H1 (cell line): ENCODE measurements at regions not wholly inside any gene's neighbourhood (a gene's known extent, or its start where the extent isn't known, plus 50 kb on each side); places are given as distances from the start of the nearest gene placed in this dataset.

ENCODE experiments used
- BRCA1 ChIP-seq: IDR thresholded peaks from 2 replicates; pipeline ENCODE4 v1.6.1; 2012; ENCODE audit warnings: low read depth, low read length, improper control_type of control experiment

- no peak for TF ChIP-seq BRCA1
Measured at GRCh38 chr4:175971388-175972179, 94.1 kb upstream of the WDR17 start (continued).
